ENCODE measurements at regions not wholly inside any gene's neighbourhood (a gene's known extent, or its start where the extent isn't known, plus 50 kb on each side); places are given as distances from the start of the nearest gene placed in this dataset.

- TF ChIP-seq EGR1 (IDR thresholded peaks at IDR 0.05), result no peak
- no peak for TF ChIP-seq TEAD4 (IDR thresholded peaks at IDR 0.05)
- TF ChIP-seq, protein P1, sequence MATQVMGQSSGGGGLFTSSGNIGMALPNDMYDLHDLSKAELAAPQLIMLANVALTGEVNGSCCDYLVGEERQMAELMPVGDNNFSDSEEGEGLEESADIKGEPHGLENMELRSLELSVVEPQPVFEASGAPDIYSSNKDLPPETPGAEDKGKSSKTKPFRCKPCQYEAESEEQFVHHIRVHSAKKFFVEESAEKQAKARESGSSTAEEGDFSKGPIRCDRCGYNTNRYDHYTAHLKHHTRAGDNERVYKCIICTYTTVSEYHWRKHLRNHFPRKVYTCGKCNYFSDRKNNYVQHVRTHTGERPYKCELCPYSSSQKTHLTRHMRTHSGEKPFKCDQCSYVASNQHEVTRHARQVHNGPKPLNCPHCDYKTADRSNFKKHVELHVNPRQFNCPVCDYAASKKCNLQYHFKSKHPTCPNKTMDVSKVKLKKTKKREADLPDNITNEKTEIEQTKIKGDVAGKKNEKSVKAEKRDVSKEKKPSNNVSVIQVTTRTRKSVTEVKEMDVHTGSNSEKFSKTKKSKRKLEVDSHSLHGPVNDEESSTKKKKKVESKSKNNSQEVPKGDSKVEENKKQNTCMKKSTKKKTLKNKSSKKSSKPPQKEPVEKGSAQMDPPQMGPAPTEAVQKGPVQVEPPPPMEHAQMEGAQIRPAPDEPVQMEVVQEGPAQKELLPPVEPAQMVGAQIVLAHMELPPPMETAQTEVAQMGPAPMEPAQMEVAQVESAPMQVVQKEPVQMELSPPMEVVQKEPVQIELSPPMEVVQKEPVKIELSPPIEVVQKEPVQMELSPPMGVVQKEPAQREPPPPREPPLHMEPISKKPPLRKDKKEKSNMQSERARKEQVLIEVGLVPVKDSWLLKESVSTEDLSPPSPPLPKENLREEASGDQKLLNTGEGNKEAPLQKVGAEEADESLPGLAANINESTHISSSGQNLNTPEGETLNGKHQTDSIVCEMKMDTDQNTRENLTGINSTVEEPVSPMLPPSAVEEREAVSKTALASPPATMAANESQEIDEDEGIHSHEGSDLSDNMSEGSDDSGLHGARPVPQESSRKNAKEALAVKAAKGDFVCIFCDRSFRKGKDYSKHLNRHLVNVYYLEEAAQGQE (IDR thresholded peaks at IDR 0.05; ENCODE audit: low read depth), result no peak
- TF ChIP-seq CEBPB (IDR thresholded peaks at IDR 0.05), result no peak
- TF ChIP-seq ZBTB7A (IDR thresholded peaks at IDR 0.05; ENCODE audit: low read depth), result no peak
- TF ChIP-seq MAX (IDR thresholded peaks at IDR 0.05), result no peak
- no peak for TF ChIP-seq TCF12 (IDR thresholded peaks at IDR 0.05; ENCODE audit: low read depth)
- no peak for TF ChIP-seq USF1 (IDR thresholded peaks at IDR 0.05)
- no peak for TF ChIP-seq RAD21 (IDR thresholded peaks at IDR 0.05; ENCODE audit: low read depth)
- TF ChIP-seq NFIC (IDR thresholded peaks at IDR 0.05), result no peak
- TF ChIP-seq YY1 (IDR thresholded peaks at IDR 0.05; ENCODE audit: low read depth), result no peak
- TF ChIP-seq TAF1 (IDR thresholded peaks at IDR 0.05; ENCODE audit: low read depth), result no peak
- no peak for TF ChIP-seq EP300 (IDR thresholded peaks at IDR 0.05; ENCODE audit: borderline replicate concordance)
- no peak for TF ChIP-seq FOXM1 (IDR thresholded peaks at IDR 0.05; ENCODE audit: borderline replicate concordance, low read depth)
- TF ChIP-seq CREB1 (IDR thresholded peaks at IDR 0.05; ENCODE audit: low read depth), result no peak
These were observed 61.8 kb upstream of the SMAD3 start for GRCh38 chr15:67003586-67003985.

GRCh38 chr15:67004142-67004541, 61.3 kb upstream of the SMAD3 start:
- TF ChIP-seq USF1 (IDR thresholded peaks at IDR 0.05) (no peak), EGR1 (IDR thresholded peaks at IDR 0.05) (no peak)
- TF ChIP-seq, protein P1 (IDR thresholded peaks at IDR 0.05; ENCODE audit: low read depth), result no peak

DNA sequence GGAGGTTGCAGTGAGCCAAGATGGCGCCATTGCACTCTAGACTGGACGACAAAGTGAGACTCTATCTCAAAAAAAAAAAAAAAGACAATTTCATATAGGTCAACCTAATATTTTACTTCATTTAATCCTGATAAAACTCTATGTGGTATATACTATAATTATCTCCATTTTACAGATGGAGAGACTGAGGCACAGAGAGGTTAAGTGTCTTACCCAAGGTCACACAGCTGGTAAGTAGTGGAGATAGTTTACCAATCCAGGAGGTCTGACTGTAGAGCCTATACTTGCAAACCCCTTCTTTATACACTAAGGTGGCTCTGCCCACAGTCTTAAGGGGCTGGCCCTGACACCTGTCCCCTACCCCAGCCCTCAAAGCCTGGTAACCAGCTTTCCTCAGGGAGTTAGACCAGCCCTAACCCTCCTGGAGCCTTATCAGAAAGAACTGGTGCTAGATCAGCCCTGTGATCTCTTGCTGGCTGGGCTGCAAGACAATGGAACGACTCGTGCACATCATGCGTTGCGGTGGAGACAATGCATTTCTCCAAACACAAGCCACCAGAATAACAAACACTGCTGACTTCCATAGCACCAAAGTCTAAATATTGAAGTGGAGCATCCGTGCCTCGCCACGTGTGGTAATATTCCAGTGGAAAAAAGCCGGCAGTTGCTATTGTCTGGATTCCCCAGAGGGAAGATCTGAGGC, 60.0 kb upstream of the SMAD3 start:
- TF ChIP-seq EGR1 (IDR thresholded peaks at IDR 0.05), result no peak
- no peak for TF ChIP-seq TCF12 (IDR thresholded peaks at IDR 0.05; ENCODE audit: low read depth)
- TF ChIP-seq TEAD4 (IDR thresholded peaks at IDR 0.05), result no peak
- no peak for TF ChIP-seq RAD21 (IDR thresholded peaks at IDR 0.05; ENCODE audit: low read depth)
- TF ChIP-seq, protein P1 (IDR thresholded peaks at IDR 0.05; ENCODE audit: low read depth), result no peak
- TF ChIP-seq FOXM1 (IDR thresholded peaks at IDR 0.05; ENCODE audit: borderline replicate concordance, low read depth), result no peak
- no peak for TF ChIP-seq ZBTB7A (IDR thresholded peaks at IDR 0.05; ENCODE audit: low read depth)
- no peak for TF ChIP-seq MAX (IDR thresholded peaks at IDR 0.05)
- TF ChIP-seq CEBPB (IDR thresholded peaks at IDR 0.05), result no peak
- TF ChIP-seq CREB1 (IDR thresholded peaks at IDR 0.05; ENCODE audit: low read depth), result no peak

DNA sequence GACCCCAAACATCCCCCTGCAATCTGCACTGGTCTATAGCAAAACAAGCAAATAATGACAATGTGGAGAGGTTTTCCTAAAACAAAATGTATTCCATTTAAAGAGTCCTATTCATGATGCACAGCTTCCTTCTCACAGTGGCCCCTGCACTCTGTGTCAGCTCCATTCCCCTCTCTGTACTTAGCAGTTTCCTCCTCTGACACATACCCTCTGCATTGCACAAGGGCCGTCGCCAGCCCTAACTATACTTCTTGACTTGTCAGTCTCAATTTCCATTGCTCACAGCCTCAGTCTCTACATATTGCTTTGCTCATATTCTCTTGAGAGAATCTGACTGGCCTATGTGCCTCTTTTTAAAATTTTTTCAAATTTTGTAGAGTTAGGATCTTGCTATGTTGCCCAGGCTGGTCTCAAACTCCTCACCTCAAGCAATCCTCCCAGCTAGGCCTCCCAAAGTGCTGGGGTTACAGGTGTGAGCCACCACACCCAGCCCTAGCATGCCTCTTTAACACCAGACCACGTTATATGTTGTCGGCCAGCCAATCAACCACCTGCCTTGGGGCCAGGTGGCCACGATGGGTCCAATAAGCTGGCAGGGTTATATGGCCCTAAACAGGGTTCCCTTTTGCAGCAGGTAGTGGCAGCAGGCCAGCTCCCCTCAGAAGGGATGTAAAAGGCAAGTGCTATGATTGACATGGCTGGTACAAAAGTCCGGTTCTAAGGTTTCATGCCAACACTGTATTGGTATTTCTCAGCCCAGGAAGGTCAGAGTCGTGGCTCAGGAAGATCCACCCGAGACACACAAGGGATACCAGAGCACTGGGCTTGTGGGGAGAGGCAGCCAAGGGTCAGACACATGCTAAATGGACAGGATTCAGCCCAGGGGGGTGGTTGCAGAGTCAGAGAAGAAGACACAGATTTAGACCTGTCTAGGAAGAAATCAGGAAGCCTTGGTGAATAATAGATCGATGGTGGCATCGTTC, 59.0 kb upstream of the SMAD3 start:
- TF ChIP-seq RAD21 (IDR thresholded peaks at IDR 0.05; ENCODE audit: low read depth) (no peak), FOXM1 (IDR thresholded peaks at IDR 0.05; ENCODE audit: borderline replicate concordance, low read depth) (no peak), YY1 (IDR thresholded peaks at IDR 0.05; ENCODE audit: low read depth) (no peak), CREB1 (IDR thresholded peaks at IDR 0.05; ENCODE audit: low read depth) (no peak), ZBTB7A (IDR thresholded peaks at IDR 0.05; ENCODE audit: low read depth) (no peak)
